ENCODE measurements at regions not wholly inside any gene's neighbourhood (a gene's known extent, or its start where the extent isn't known, plus 50 kb on each side); places are given as distances from the start of the nearest gene placed in this dataset.

DNA sequence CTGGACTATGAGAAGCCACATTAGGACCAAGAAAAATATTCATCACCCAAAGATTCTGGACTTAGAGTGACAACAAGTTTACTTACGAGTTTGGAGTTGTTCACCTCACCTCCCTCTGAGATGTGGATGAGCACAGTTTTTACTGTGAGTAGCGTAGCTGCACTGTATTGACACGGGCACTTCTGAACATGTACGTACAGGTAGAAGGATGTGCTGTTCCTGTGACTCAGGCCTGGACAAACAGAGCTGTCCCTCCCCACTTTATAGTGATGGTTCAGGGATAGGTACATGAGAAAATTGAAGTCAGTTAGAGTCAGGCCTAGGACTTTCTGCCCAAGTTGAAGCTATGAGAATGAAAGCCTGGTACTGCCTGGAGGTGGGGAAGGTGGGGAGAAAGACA lies 80.9 kb upstream of the DYNC1I1 start:
- no peak overlapping the region for H3K4me3 ChIP-seq
- no peaks in the 10 kb centered on the region for H3K36me3 ChIP-seq
- H3K27me3 ChIP-seq: peaks cover 17% of the 10 kb centered on the region
- 64% methylated on average over 4 of the region's 4 CpGs; no CpG with 5 or more reads in 1 of the 2 donors for WGBS, 2 donors (ENCODE audit: low coverage in 1 of 2)
- DNase-seq: no peak
- in situ Hi-C loops (cut with MboI; ENCODE audit: low pct_ligation_motif_present in 1 of 4, low pct_unique_long_range_greater_than_20kb in 1 of 4, low sequenced_read_pairs in 3 of 4) (loop anchor here in 1 of 4 donors (10.0 kb wide), 1 partner anchor 187 kb away; no protein-coding TSS in a partner anchor), intact Hi-C loops (cut with DNase I; ENCODE audit: low total_unique reads) (loop anchor here (5.0 kb wide), 1 partner anchor 179 kb away; no protein-coding TSS in a partner anchor)
- no peaks in the 10 kb centered on the region for H3K9me3 ChIP-seq
- no peak overlapping the region for H3K27ac ChIP-seq
- TF ChIP-seq, protein P1, sequence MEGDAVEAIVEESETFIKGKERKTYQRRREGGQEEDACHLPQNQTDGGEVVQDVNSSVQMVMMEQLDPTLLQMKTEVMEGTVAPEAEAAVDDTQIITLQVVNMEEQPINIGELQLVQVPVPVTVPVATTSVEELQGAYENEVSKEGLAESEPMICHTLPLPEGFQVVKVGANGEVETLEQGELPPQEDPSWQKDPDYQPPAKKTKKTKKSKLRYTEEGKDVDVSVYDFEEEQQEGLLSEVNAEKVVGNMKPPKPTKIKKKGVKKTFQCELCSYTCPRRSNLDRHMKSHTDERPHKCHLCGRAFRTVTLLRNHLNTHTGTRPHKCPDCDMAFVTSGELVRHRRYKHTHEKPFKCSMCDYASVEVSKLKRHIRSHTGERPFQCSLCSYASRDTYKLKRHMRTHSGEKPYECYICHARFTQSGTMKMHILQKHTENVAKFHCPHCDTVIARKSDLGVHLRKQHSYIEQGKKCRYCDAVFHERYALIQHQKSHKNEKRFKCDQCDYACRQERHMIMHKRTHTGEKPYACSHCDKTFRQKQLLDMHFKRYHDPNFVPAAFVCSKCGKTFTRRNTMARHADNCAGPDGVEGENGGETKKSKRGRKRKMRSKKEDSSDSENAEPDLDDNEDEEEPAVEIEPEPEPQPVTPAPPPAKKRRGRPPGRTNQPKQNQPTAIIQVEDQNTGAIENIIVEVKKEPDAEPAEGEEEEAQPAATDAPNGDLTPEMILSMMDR (IDR thresholded peaks at IDR 0.05): no peak
- TF ChIP-seq EP300 (IDR thresholded peaks at IDR 0.05; ENCODE audit: low read depth): no peak
- no peak for TF ChIP-seq POLR2A (IDR thresholded peaks at IDR 0.05)
- TF ChIP-seq POLR2AphosphoS5 (IDR thresholded peaks at IDR 0.05): no peak
- peaks cover 0 to 6% (median 0%) of the 10 kb centered on the region in 4 donors for H3K4me1 ChIP-seq

DNA sequence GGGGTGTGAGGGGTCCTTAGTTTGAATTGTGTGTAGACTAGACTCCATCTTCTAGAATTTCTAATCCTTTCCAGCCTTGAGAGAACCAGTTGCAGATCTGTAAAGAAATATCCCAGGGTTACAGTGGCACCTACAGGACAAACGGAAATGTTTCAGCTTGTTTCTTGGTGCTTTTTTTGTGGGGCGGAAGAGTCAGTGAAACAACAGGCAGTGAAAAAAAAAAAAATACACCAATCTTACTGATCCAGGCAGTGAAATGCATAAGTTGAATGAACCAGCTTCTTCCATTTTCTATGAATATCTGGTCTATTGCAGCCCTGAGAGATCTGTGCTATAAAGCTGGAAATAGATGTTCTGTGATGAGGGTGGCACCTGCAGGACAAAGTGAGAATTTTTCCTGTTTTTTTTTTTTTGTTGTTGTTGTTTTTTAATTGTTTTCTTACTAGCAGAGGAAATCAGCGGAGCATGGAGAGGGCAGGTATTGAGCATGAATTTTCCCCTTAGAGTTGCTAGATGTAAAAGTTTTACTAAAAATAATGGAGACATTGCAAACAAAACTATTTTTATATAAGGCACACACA lies 81.9 kb upstream of the DYNC1I1 start:
- intact Hi-C loops (cut with DNase I; ENCODE audit: low total_unique reads): loop anchor here (5.0 kb wide), 1 partner anchor 178 kb away; no protein-coding TSS in a partner anchor
- H3K9me3 ChIP-seq: no peaks in the 10 kb centered on the region
- no peak overlapping the region for H3K27ac ChIP-seq
- no peak for DNase-seq
- in situ Hi-C loops (cut with MboI; ENCODE audit: low pct_ligation_motif_present in 1 of 4, low pct_unique_long_range_greater_than_20kb in 1 of 4, low sequenced_read_pairs in 3 of 4): loop anchor here in 1 of 4 donors (10.0 kb wide), 1 partner anchor 186 kb away; no protein-coding TSS in a partner anchor
- peaks cover 15% of the 10 kb centered on the region for H3K27me3 ChIP-seq
- peaks cover 0 to 6% (median 0%) of the 10 kb centered on the region in 4 donors for H3K4me1 ChIP-seq
- no peak overlapping the region for H3K4me3 ChIP-seq
- H3K36me3 ChIP-seq: no peaks in the 10 kb centered on the region
- 2 to 3% methylated on average over 3 of the region's 3 CpGs for WGBS, 2 donors (ENCODE audit: low coverage in 1 of 2)
- TF ChIP-seq, protein P1 (IDR thresholded peaks at IDR 0.05): peak; percentile 53 to 79 (median 64)
- TF ChIP-seq POLR2A (IDR thresholded peaks at IDR 0.05): no peak
- no peak for TF ChIP-seq EP300 (IDR thresholded peaks at IDR 0.05; ENCODE audit: low read depth)

DNA sequence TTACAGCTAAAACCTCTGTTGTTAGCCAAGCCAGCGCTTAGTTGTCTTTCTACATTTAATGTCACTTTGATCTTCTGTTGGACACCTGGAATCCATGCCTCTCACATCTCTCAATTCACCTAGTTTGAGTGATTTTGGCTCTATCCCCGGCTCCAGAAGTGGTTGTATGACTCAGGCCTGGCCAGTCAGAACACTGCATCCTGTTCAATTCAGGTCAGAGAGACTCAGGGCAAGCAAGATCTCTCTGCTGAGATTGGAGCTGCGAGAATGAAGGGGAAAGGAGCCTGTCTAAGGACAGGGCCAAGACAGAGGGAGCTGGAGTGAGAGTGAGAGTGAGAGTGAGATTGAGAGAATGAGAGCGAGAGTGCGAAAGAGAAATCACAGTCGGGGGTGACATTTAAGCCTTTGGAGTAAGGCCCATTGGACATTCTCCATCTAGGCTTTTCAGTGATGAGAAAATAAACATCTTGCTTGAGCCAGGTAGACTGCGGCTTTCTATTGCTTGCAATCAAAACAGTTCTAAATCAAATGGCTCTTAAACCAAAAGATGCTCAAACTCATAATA lies 83.3 kb upstream of the DYNC1I1 start:
- no peak for DNase-seq
- TF ChIP-seq, protein P1 (IDR thresholded peaks at IDR 0.05): no peak
- TF ChIP-seq POLR2AphosphoS5 (IDR thresholded peaks at IDR 0.05): no peak
- TF ChIP-seq POLR2A (IDR thresholded peaks at IDR 0.05): no peak
- no peak for TF ChIP-seq EP300 (IDR thresholded peaks at IDR 0.05; ENCODE audit: low read depth)
- Histone ChIP-seq H3K27ac (no peak overlapping the region), H3K36me3 (no peaks in the 10 kb centered on the region), H3K27me3 (peaks cover 3% of the 10 kb centered on the region), H3K4me3 (no peak overlapping the region), H3K9me3 (no peaks in the 10 kb centered on the region), H3K4me1 (peaks cover 0 to 9% (median 1%) of the 10 kb centered on the region in 4 donors)
- in situ Hi-C loops (cut with MboI; ENCODE audit: low pct_ligation_motif_present in 1 of 4, low pct_unique_long_range_greater_than_20kb in 1 of 4, low sequenced_read_pairs in 3 of 4): loop anchor here in 3 of 4 donors (5.0 to 10.0 kb wide), 2 partner anchors 144 to 182 kb away; no protein-coding TSS in a partner anchor
- 72 to 80% methylated on average over 2 to 7 of the region's 7 CpGs for WGBS, 2 donors (ENCODE audit: low coverage in 1 of 2)
- intact Hi-C loops (cut with DNase I; ENCODE audit: low total_unique reads): loop anchor here (10.0 kb wide), 1 partner anchor 94 kb away; the partner anchor contains the start of gene PDK4

DNA sequence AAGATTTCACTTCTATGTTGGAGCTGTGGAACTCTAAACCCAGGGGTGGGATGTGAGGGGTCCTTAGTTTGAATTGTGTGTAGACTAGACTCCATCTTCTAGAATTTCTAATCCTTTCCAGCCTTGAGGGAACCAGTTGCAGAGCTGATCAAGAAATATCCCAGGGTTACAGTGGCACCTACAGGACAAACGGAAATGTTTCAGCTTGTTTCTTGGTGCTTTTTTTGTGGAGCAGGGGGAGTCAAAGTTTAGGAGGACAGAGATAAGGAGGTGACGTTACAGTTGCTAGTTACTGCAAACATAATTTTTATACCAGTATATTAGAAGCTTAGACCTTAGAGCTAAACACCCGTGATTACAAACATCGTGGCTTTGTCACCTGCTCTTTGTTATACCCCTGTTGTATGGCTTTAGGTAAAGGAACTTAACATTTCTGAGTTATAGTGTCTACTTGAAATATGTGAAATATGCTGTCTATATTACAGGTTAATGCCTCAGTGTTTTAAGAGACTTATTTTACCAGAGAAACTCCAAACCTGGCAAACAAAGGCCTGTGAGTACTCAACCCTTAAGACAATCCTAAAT lies 84.5 kb upstream of the DYNC1I1 start:
- H3K9me3 ChIP-seq: no peaks in the 10 kb centered on the region
- no peak overlapping the region for H3K4me3 ChIP-seq
- TF ChIP-seq, protein P1 (IDR thresholded peaks at IDR 0.05): peak; percentile 35 to 57 (median 37)
- TF ChIP-seq POLR2A (IDR thresholded peaks at IDR 0.05) (no peak), POLR2AphosphoS5 (IDR thresholded peaks at IDR 0.05) (no peak), EP300 (IDR thresholded peaks at IDR 0.05; ENCODE audit: low read depth) (no peak)
- 7 to 31% methylated on average over 2 to 4 of the region's 4 CpGs for WGBS, 2 donors (ENCODE audit: low coverage in 1 of 2)
- in situ Hi-C loops (cut with MboI; ENCODE audit: low pct_ligation_motif_present in 1 of 4, low pct_unique_long_range_greater_than_20kb in 1 of 4, low sequenced_read_pairs in 3 of 4): loop anchor here in 3 of 4 donors (5.0 to 10.0 kb wide), 2 partner anchors 143 to 181 kb away; no protein-coding TSS in a partner anchor
- no peak for DNase-seq
- H3K4me1 ChIP-seq: peaks cover 0 to 14% (median 4%) of the 10 kb centered on the region in 4 donors
- no peak overlapping the region for H3K27ac ChIP-seq
- H3K27me3 ChIP-seq: peaks cover under 1% of the 10 kb centered on the region
- intact Hi-C loops (cut with DNase I; ENCODE audit: low total_unique reads): loop anchor here (1.0 to 10.0 kb wide), 2 partner anchors 93 to 161 kb away; partner anchors contain the start of gene PDK4
- H3K36me3 ChIP-seq: no peaks in the 10 kb centered on the region
